ENCODE measurements at regions not wholly inside any gene's neighbourhood (a gene's known extent, or its start where the extent isn't known, plus 50 kb on each side); places are given as distances from the start of the nearest gene placed in this dataset.

- ATAC-seq: no peak
- ChIA-PET CTCF (no interaction called here), POLR2A (no interaction called here)
- in situ Hi-C loops (cut with HindIII; ENCODE audit: low pct_unique_long_range_greater_than_20kb, low sequenced_read_pairs): no loop called here
- DNase-seq (ENCODE audit: low read depth, low spot score): no peak
- H3K4me1 ChIP-seq (ENCODE audit: control insufficient read depth, insufficient read depth, low read length): no peaks in the 10 kb centered on the region
- H3K36me3 ChIP-seq (ENCODE audit: control insufficient read depth, insufficient read depth, low read length): no peaks in the 10 kb centered on the region
- no peaks in the 10 kb centered on the region for H3K27me3 ChIP-seq (ENCODE audit: control insufficient read depth, insufficient read depth, low read length)
- intact Hi-C loops (cut with micrococcal nuclease; ENCODE audit: unreplicated experiment): no loop called here
- TF ChIP-seq POLR2AphosphoS5 (IDR thresholded peaks at IDR 0.05; ENCODE audit: low read depth, low read length) (no peak), SIN3A (IDR thresholded peaks at IDR 0.05; ENCODE audit: borderline replicate concordance, insufficient read depth, low read depth, low read length) (no peak)
- TF ChIP-seq, protein P1, sequence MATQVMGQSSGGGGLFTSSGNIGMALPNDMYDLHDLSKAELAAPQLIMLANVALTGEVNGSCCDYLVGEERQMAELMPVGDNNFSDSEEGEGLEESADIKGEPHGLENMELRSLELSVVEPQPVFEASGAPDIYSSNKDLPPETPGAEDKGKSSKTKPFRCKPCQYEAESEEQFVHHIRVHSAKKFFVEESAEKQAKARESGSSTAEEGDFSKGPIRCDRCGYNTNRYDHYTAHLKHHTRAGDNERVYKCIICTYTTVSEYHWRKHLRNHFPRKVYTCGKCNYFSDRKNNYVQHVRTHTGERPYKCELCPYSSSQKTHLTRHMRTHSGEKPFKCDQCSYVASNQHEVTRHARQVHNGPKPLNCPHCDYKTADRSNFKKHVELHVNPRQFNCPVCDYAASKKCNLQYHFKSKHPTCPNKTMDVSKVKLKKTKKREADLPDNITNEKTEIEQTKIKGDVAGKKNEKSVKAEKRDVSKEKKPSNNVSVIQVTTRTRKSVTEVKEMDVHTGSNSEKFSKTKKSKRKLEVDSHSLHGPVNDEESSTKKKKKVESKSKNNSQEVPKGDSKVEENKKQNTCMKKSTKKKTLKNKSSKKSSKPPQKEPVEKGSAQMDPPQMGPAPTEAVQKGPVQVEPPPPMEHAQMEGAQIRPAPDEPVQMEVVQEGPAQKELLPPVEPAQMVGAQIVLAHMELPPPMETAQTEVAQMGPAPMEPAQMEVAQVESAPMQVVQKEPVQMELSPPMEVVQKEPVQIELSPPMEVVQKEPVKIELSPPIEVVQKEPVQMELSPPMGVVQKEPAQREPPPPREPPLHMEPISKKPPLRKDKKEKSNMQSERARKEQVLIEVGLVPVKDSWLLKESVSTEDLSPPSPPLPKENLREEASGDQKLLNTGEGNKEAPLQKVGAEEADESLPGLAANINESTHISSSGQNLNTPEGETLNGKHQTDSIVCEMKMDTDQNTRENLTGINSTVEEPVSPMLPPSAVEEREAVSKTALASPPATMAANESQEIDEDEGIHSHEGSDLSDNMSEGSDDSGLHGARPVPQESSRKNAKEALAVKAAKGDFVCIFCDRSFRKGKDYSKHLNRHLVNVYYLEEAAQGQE (IDR thresholded peaks at IDR 0.05; ENCODE audit: insufficient read depth in 1 of 2, low read depth in 2 of 2, low read length in 1 of 2): no peak
- H3K4me3 ChIP-seq (ENCODE audit: low read depth in 2 of 2, low read length in 2 of 2): no peak overlapping the region
- no peak overlapping the region for H3K27ac ChIP-seq (ENCODE audit: low read length)
- H3K9me3 ChIP-seq (ENCODE audit: control insufficient read depth, insufficient read depth, low read depth, low read length): no peaks in the 10 kb centered on the region
- no TSS peak for BruUV-seq (replicated peaks)
These were observed 215.7 kb upstream of the FGGY start for GRCh38 chr1:59081181-59081580.

DNA sequence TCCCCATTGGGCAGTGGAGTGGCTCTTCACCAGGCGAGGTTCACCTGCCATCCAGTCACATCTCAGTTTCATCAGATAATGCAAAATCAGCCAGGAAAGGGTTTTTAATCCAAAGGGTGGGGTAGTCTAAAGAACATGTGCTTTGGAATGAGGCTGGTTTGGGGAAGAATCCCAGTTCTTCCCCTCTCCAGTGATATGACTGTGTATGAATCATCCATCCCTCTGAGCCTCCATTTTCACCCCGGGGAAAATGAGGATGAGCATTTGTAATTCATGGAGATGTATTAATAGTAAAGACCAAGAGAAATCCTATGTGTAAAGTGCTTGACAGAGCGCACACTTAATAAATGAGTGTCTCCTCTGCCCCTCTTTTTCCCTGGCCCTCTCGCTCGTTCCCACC, 215.1 kb upstream of the FGGY start:
- ChIA-PET CTCF (no interaction called here), POLR2A (no interaction called here)
- no peaks in the 10 kb centered on the region for H3K36me3 ChIP-seq (ENCODE audit: control insufficient read depth, insufficient read depth, low read length)
- no peaks in the 10 kb centered on the region for H3K4me1 ChIP-seq (ENCODE audit: control insufficient read depth, insufficient read depth, low read length)
- H3K27me3 ChIP-seq (ENCODE audit: control insufficient read depth, insufficient read depth, low read length): no peaks in the 10 kb centered on the region
- H3K9me3 ChIP-seq (ENCODE audit: control insufficient read depth, insufficient read depth, low read depth, low read length): no peaks in the 10 kb centered on the region
- ATAC-seq (no peak), DNase-seq (ENCODE audit: low read depth, low spot score) (no peak)
- intact Hi-C loops (cut with micrococcal nuclease; ENCODE audit: unreplicated experiment) (no loop called here), in situ Hi-C loops (cut with HindIII; ENCODE audit: low pct_unique_long_range_greater_than_20kb, low sequenced_read_pairs) (no loop called here)
- H3K4me3 ChIP-seq (ENCODE audit: low read depth in 2 of 2, low read length in 2 of 2): no peak overlapping the region
- TF ChIP-seq TCF7L2 (IDR thresholded peaks at IDR 0.05; ENCODE audit: low read depth, low read length) (no peak), SIN3A (IDR thresholded peaks at IDR 0.05; ENCODE audit: borderline replicate concordance, insufficient read depth, low read depth, low read length) (no peak), POLR2AphosphoS5 (IDR thresholded peaks at IDR 0.05; ENCODE audit: low read depth, low read length) (no peak)
- TF ChIP-seq, protein P2, sequence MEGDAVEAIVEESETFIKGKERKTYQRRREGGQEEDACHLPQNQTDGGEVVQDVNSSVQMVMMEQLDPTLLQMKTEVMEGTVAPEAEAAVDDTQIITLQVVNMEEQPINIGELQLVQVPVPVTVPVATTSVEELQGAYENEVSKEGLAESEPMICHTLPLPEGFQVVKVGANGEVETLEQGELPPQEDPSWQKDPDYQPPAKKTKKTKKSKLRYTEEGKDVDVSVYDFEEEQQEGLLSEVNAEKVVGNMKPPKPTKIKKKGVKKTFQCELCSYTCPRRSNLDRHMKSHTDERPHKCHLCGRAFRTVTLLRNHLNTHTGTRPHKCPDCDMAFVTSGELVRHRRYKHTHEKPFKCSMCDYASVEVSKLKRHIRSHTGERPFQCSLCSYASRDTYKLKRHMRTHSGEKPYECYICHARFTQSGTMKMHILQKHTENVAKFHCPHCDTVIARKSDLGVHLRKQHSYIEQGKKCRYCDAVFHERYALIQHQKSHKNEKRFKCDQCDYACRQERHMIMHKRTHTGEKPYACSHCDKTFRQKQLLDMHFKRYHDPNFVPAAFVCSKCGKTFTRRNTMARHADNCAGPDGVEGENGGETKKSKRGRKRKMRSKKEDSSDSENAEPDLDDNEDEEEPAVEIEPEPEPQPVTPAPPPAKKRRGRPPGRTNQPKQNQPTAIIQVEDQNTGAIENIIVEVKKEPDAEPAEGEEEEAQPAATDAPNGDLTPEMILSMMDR (IDR thresholded peaks at IDR 0.05): no peak
- TF ChIP-seq, protein P1 (IDR thresholded peaks at IDR 0.05; ENCODE audit: insufficient read depth in 1 of 2, low read depth in 2 of 2, low read length in 1 of 2): no peak
- BruUV-seq (replicated peaks): no TSS peak
- H3K27ac ChIP-seq (ENCODE audit: low read length): no peak overlapping the region
